PFSK-1 (cell line): ENCODE measurements at regions not wholly inside any gene's neighbourhood (a gene's known extent, or its start where the extent isn't known, plus 50 kb on each side); places are given as distances from the start of the nearest gene placed in this dataset.

Experiments used
- FOXP2 ChIP-seq: optimal IDR thresholded peaks from 2 replicates; pipeline ENCODE3; 2011; ENCODE audit warnings: borderline replicate concordance, control low read depth, inconsistent platforms; ENCODE audit not compliant: insufficient read depth; ENCODE audit errors: extremely low read length, extremely low read depth
- POLR2AphosphoS5 ChIP-seq: IDR thresholded peaks from 2 replicates; pipeline ENCODE4 v1.6.1; 2012; ENCODE audit warnings: low read depth, mild to moderate bottlenecking, control low read depth, low read length, moderate library complexity
- SIN3A ChIP-seq: IDR thresholded peaks from 2 replicates; pipeline ENCODE4 v1.6.1; 2012; ENCODE audit warnings: mild to moderate bottlenecking, low read length, moderate library complexity, borderline replicate concordance; ENCODE audit not compliant: insufficient read depth
- TAF1 ChIP-seq: IDR thresholded peaks from 2 replicates; pipeline ENCODE4 v1.6.1; 2012; ENCODE audit warnings: low read length, control low read depth, borderline replicate concordance; ENCODE audit not compliant: insufficient read depth
- TF ChIP-seq, protein P1 (sequence below), 2 experiments: IDR thresholded peaks; 2 replicates each; pipeline versions ENCODE4 v1.6.1 to v1.8.0; 2011 to 2012; ENCODE audit warnings: low read depth in 2 of 2, low read length in 2 of 2, control low read depth in 1 of 2, inconsistent platforms in 1 of 2, mild to moderate bottlenecking in 1 of 2, moderate library complexity in 1 of 2; ENCODE audit not compliant: insufficient read depth in 1 of 2

DNA sequence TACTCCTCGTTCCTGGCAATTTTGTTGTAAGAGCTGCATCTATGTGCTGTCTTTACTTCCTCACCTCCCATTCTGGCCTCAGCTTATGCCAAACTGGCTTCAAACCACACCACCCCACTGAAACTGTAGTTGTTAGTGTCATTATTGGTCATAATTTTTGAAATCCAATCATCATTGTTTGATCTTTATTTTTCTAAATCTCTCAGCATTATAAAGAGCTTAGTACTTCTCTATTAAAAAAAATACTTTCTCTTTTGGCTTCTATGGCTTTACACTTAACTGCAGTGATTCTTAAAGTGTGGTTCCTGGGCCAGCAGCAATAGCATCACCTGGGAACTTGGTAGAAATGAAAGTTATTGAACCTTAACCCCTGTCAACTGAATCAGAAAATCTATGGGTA is 83.5 kb upstream of the GRPR start:
- TF ChIP-seq POLR2AphosphoS5: no peak
- TF ChIP-seq SIN3A: no peak
- no peak for TF ChIP-seq TAF1
- TF ChIP-seq, protein P1, sequence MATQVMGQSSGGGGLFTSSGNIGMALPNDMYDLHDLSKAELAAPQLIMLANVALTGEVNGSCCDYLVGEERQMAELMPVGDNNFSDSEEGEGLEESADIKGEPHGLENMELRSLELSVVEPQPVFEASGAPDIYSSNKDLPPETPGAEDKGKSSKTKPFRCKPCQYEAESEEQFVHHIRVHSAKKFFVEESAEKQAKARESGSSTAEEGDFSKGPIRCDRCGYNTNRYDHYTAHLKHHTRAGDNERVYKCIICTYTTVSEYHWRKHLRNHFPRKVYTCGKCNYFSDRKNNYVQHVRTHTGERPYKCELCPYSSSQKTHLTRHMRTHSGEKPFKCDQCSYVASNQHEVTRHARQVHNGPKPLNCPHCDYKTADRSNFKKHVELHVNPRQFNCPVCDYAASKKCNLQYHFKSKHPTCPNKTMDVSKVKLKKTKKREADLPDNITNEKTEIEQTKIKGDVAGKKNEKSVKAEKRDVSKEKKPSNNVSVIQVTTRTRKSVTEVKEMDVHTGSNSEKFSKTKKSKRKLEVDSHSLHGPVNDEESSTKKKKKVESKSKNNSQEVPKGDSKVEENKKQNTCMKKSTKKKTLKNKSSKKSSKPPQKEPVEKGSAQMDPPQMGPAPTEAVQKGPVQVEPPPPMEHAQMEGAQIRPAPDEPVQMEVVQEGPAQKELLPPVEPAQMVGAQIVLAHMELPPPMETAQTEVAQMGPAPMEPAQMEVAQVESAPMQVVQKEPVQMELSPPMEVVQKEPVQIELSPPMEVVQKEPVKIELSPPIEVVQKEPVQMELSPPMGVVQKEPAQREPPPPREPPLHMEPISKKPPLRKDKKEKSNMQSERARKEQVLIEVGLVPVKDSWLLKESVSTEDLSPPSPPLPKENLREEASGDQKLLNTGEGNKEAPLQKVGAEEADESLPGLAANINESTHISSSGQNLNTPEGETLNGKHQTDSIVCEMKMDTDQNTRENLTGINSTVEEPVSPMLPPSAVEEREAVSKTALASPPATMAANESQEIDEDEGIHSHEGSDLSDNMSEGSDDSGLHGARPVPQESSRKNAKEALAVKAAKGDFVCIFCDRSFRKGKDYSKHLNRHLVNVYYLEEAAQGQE (IDR thresholded peaks at IDR 0.05; ENCODE audit: insufficient read depth in 1 of 2, low read depth in 2 of 2, low read length in 2 of 2): no peak
- TF ChIP-seq FOXP2: no peak
